Astrocyte (in vitro differentiated cells and primary cell): ENCODE measurements at regions not wholly inside any gene's neighbourhood (a gene's known extent, or its start where the extent isn't known, plus 50 kb on each side); places are given as distances from the start of the nearest gene placed in this dataset.

Source experiments
- EZH2 ChIP-seq: IDR thresholded peaks from 2 replicates; pipeline ENCODE4 v1.6.1; 2012; ENCODE audit warnings: mild to moderate bottlenecking, low read length, inconsistent platforms; ENCODE audit not compliant: insufficient read depth
- TF ChIP-seq, protein P1 (sequence below): IDR thresholded peaks from 2 replicates; pipeline ENCODE4 v1.5.1; 2011; ENCODE audit warnings: low read depth, mild to moderate bottlenecking, inconsistent platforms, low read length, moderate library complexity; ENCODE audit not compliant: insufficient read depth

DNA sequence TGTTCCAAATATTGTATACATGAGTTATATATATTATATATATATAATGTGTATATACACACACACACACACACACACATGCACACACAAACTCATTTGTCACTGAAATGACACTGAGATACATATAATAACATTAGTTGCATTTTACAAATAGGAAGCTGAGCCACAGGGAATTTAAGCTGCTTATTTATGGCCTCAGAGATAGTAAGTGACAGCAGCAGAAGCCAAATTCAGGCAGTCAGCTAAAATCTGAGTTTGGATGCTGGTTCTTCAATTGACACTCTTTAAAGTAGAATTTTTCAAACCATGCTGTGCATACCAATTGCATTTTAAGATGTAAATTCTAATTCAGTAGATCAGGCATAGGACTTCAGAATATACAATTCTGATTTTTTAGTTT, 163.3 kb upstream of the CTSO start:
- TF ChIP-seq, protein P1, sequence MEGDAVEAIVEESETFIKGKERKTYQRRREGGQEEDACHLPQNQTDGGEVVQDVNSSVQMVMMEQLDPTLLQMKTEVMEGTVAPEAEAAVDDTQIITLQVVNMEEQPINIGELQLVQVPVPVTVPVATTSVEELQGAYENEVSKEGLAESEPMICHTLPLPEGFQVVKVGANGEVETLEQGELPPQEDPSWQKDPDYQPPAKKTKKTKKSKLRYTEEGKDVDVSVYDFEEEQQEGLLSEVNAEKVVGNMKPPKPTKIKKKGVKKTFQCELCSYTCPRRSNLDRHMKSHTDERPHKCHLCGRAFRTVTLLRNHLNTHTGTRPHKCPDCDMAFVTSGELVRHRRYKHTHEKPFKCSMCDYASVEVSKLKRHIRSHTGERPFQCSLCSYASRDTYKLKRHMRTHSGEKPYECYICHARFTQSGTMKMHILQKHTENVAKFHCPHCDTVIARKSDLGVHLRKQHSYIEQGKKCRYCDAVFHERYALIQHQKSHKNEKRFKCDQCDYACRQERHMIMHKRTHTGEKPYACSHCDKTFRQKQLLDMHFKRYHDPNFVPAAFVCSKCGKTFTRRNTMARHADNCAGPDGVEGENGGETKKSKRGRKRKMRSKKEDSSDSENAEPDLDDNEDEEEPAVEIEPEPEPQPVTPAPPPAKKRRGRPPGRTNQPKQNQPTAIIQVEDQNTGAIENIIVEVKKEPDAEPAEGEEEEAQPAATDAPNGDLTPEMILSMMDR, result no peak
- TF ChIP-seq EZH2, result no peak
